PC-9 (cell line): ENCODE measurements at regions not wholly inside any gene's neighbourhood (a gene's known extent, or its start where the extent isn't known, plus 50 kb on each side); places are given as distances from the start of the nearest gene placed in this dataset.

Experiments used
- EZH2 ChIP-seq: fragments of 200-600 bp; sonication (generic); IDR thresholded peaks from 2 replicates; pipeline ENCODE4 v1.8.0; 2017; ENCODE audit warnings: antibody characterized with exemption, low read depth
- TF ChIP-seq, protein P1 (sequence below): fragments of 200-600 bp; sonication (generic); conservative IDR thresholded peaks from 2 replicates; pipeline ENCODE4 v1.6.1; 2017; ENCODE audit warnings: mixed run types, antibody characterized with exemption, mild to moderate bottlenecking, moderate library complexity

DNA sequence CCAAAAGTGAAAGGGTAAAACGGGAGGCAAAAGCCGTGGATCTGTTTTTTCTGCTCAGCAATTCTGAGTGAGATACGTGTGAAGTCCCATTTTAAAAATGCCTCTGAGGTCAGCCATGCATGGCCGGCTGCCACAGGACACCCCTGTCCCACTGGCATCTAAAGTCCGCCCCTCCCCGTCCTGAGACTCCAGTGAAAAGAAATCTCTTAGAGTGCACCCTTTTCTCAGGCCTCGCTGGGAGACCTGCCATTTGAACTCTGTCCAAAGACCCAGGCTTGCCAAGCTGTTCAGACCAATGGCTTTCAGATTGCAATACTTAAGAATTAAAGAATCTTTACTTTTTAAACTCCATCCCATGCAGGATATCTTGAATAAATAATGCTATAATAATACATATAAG is 61.0 kb upstream of the SLC24A5 start:
- TF ChIP-seq, protein P1, sequence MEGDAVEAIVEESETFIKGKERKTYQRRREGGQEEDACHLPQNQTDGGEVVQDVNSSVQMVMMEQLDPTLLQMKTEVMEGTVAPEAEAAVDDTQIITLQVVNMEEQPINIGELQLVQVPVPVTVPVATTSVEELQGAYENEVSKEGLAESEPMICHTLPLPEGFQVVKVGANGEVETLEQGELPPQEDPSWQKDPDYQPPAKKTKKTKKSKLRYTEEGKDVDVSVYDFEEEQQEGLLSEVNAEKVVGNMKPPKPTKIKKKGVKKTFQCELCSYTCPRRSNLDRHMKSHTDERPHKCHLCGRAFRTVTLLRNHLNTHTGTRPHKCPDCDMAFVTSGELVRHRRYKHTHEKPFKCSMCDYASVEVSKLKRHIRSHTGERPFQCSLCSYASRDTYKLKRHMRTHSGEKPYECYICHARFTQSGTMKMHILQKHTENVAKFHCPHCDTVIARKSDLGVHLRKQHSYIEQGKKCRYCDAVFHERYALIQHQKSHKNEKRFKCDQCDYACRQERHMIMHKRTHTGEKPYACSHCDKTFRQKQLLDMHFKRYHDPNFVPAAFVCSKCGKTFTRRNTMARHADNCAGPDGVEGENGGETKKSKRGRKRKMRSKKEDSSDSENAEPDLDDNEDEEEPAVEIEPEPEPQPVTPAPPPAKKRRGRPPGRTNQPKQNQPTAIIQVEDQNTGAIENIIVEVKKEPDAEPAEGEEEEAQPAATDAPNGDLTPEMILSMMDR = no peak
- TF ChIP-seq EZH2 = no peak
